Fibroblast of lung (primary cell): ENCODE measurements at regions not wholly inside any gene's neighbourhood (a gene's known extent, or its start where the extent isn't known, plus 50 kb on each side); places are given as distances from the start of the nearest gene placed in this dataset.

ENCODE experiments used
- DNase-seq, 2 donors: peaks; one replicate each; pipeline versions ENCODE4 v3.0.0 to v3.0.0-alpha.2; 2010; ENCODE audit warnings: low read depth in 2 of 2
- H2AFZ ChIP-seq: 2 replicates; pipeline ENCODE4 v1.5.1; 2012; ENCODE audit warnings: low read length, control low read depth, inconsistent platforms
- H3K27ac ChIP-seq: 2 replicates; pipeline ENCODE4 v1.5.1; 2011; ENCODE audit warnings: low read length, control low read depth; ENCODE audit not compliant: insufficient read depth
- H3K27me3 ChIP-seq: 2 replicates; pipeline ENCODE4 v1.5.1; 2011; ENCODE audit warnings: mild to moderate bottlenecking, low read length; ENCODE audit not compliant: control insufficient read depth, insufficient read depth
- H3K36me3 ChIP-seq: 2 replicates; pipeline ENCODE4 v1.5.1; 2011; ENCODE audit warnings: low read length; ENCODE audit not compliant: control insufficient read depth, insufficient read depth
- H3K4me1 ChIP-seq: 2 replicates; pipeline ENCODE4 v1.5.1; 2011; ENCODE audit warnings: low read length; ENCODE audit not compliant: control insufficient read depth, insufficient read depth; ENCODE audit errors: extremely low read depth
- H3K4me2 ChIP-seq: 2 replicates; pipeline ENCODE4 v1.5.1; 2011; ENCODE audit warnings: low read length, control low read depth; ENCODE audit not compliant: insufficient read depth; ENCODE audit errors: extremely low read depth
- H3K4me3 ChIP-seq, 4 experiments: fragments of 200-600 bp in 1 of 4; sonication (generic) in 1 of 4; replicated peaks in 1 of 4; 2 replicates each; pipeline ENCODE4 v1.5.1; 2011 to 2016; ENCODE audit warnings: low read length in 4 of 4, low read depth in 3 of 4, mild to moderate bottlenecking in 3 of 4, control low read depth in 2 of 4, inconsistent platforms in 1 of 4, mixed read lengths in 1 of 4; ENCODE audit not compliant: insufficient read depth in 1 of 4; ENCODE audit errors: control extremely low read depth in 1 of 4
- H3K79me2 ChIP-seq: 2 replicates; pipeline ENCODE4 v1.5.1; 2012; ENCODE audit warnings: mild to moderate bottlenecking, low read length, inconsistent platforms; ENCODE audit not compliant: control insufficient read depth, insufficient read depth
- H3K9ac ChIP-seq: 2 replicates; pipeline ENCODE4 v1.5.1; 2011; ENCODE audit warnings: mild to moderate bottlenecking, low read length, control low read depth; ENCODE audit not compliant: insufficient read depth
- H3K9me3 ChIP-seq: 2 replicates; pipeline ENCODE4 v1.5.1; 2012; ENCODE audit warnings: low read depth, low read length; ENCODE audit not compliant: control insufficient read depth, insufficient read depth
- H4K20me1 ChIP-seq: 2 replicates; pipeline ENCODE4 v1.5.1; 2011; ENCODE audit warnings: low read length; ENCODE audit not compliant: control insufficient read depth, insufficient read depth; ENCODE audit errors: extremely low read depth
- EZH2 ChIP-seq: IDR thresholded peaks from 2 replicates; pipeline ENCODE4 v1.5.1; 2012; ENCODE audit warnings: low read length, control low read depth, mild to moderate bottlenecking; ENCODE audit errors: missing control alignments
- TF ChIP-seq, protein P1 (sequence below), 2 donors: IDR thresholded peaks in 1 of 2; conservative IDR thresholded peaks in 1 of 2; 1 replicate in 1 of 2; 2 replicates in 1 of 2; pipeline ENCODE4 v1.5.1; 2011 to 2012; ENCODE audit warnings: low read length in 2 of 2, control low read depth in 1 of 2, inconsistent platforms in 1 of 2, low read depth in 1 of 2, mild to moderate bottlenecking in 1 of 2

DNA sequence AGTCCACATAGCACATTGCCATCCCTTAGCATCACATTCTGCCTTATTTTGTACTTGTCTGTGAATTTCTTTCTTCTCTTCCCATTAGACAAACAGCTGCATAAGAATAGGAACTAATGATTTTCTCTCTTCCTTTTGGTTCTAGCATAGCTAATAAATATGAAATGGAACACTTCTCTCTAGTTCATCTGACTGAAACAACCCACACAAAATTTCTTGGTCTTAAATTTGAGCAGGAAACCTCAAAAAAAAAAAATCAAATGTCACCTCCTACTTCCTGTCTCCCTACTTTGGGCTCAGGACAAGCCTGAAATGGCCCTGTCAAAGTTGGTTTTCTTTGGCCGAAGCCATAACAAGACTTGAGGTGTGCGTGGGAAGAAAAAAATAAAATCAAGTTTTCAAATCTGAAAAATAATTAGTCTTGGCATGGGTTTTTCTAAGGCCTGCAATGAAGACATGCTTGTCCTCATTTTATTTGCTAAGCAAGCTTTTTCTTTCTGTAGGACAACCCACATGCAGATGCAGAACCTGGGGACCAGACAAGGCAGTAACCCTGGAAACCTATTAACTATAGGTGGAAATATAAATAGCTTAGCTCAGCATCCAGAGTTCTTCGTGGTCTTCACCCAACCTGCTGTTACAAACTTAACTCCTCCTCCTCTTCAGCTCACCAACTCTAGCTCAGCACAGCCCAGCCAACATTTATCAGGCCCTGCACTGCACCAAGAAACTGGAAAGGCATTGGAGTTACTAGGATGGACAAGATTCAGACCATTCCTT is 523.5 kb upstream of the KLF4 start:
- H2AFZ ChIP-seq: no peak overlapping the region
- DNase-seq: no peak

DNA sequence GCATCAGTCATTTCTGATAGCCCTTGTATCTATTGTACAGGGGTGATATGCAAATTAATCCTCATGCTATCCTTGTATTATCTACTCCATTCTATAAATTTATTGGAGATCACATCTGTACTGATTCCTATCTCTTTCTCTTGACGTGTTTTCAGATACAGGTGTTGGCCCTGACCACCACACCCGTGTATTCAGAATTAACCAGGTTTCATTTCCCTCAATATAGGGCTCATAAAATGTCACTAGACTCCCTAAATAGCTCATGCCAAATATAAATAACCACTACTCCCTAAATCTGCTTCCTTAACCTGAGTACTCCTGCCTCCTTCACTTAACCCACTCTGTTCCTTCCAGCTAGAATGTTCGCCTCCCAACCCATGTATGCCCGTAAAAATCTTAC is 522.8 kb upstream of the KLF4 start:
- TF ChIP-seq EZH2: no peak
- TF ChIP-seq, protein P1, sequence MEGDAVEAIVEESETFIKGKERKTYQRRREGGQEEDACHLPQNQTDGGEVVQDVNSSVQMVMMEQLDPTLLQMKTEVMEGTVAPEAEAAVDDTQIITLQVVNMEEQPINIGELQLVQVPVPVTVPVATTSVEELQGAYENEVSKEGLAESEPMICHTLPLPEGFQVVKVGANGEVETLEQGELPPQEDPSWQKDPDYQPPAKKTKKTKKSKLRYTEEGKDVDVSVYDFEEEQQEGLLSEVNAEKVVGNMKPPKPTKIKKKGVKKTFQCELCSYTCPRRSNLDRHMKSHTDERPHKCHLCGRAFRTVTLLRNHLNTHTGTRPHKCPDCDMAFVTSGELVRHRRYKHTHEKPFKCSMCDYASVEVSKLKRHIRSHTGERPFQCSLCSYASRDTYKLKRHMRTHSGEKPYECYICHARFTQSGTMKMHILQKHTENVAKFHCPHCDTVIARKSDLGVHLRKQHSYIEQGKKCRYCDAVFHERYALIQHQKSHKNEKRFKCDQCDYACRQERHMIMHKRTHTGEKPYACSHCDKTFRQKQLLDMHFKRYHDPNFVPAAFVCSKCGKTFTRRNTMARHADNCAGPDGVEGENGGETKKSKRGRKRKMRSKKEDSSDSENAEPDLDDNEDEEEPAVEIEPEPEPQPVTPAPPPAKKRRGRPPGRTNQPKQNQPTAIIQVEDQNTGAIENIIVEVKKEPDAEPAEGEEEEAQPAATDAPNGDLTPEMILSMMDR (conservative IDR thresholded peaks at IDR 0.05 in 1 of 2, IDR thresholded peaks at IDR 0.05 in 1 of 2; ENCODE audit: low read depth in 1 of 2, low read length in 2 of 2): no peak
- H3K27me3 ChIP-seq: no peaks in the 10 kb centered on the region
- no peaks in the 10 kb centered on the region for H4K20me1 ChIP-seq
- no peaks in the 10 kb centered on the region for H3K4me1 ChIP-seq
- H3K4me2 ChIP-seq: no peak overlapping the region
- no peak overlapping the region for H2AFZ ChIP-seq
- no peaks in the 10 kb centered on the region for H3K9me3 ChIP-seq
- no peak for DNase-seq
- H3K27ac ChIP-seq: no peak overlapping the region
- no peaks in the 10 kb centered on the region for H3K36me3 ChIP-seq
- H3K9ac ChIP-seq: no peak overlapping the region
- H3K79me2 ChIP-seq: no peaks in the 10 kb centered on the region
- H3K4me3 ChIP-seq: no peak overlapping the region

More for the DNA sequence above, 523.5 kb upstream of the KLF4 start:
- Histone ChIP-seq H4K20me1 (no peaks in the 10 kb centered on the region), H3K36me3 (no peaks in the 10 kb centered on the region), H3K4me1 (no peaks in the 10 kb centered on the region), H3K9ac (no peak overlapping the region), H3K79me2 (no peaks in the 10 kb centered on the region), H3K27me3 (no peaks in the 10 kb centered on the region), H3K27ac (no peak overlapping the region), H3K4me2 (no peak overlapping the region), H3K9me3 (no peaks in the 10 kb centered on the region), H3K4me3 (no peak overlapping the region)
- TF ChIP-seq, protein P1 (conservative IDR thresholded peaks at IDR 0.05 in 1 of 2, IDR thresholded peaks at IDR 0.05 in 1 of 2; ENCODE audit: low read depth in 1 of 2, low read length in 2 of 2): no peak
- TF ChIP-seq EZH2: no peak

DNA sequence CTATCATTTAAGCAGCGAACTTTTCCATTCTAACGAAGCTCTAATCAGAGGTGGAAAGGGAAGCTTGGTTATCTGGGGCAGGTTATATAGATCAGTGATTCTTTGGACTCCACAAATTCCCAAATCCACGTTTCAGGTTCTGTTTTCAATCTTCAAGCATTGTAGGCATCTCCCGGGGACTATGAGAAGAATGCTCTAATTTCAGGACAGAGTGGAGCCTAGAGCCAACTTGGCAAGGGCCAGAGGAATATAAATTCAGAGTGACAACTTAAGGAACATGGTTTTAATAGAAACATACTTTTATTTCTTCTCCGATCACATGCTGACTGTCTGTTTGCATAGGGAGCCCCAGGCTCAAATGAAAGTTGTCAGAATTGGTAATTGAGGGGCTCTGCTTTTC is 514.0 kb upstream of the KLF4 start:
- H3K27me3 ChIP-seq: no peaks in the 10 kb centered on the region
- no peak overlapping the region for H3K9ac ChIP-seq
- peaks cover 2% of the 10 kb centered on the region for H3K4me1 ChIP-seq
- no peak for TF ChIP-seq EZH2
- TF ChIP-seq, protein P1 (conservative IDR thresholded peaks at IDR 0.05 in 1 of 2, IDR thresholded peaks at IDR 0.05 in 1 of 2; ENCODE audit: low read depth in 1 of 2, low read length in 2 of 2): no peak
- no peaks in the 10 kb centered on the region for H4K20me1 ChIP-seq
- H3K27ac ChIP-seq: no peak overlapping the region
- H3K4me2 ChIP-seq: no peak overlapping the region
- no peak overlapping the region for H2AFZ ChIP-seq
- no peaks in the 10 kb centered on the region for H3K36me3 ChIP-seq
- H3K79me2 ChIP-seq: no peaks in the 10 kb centered on the region
- no peaks in the 10 kb centered on the region for H3K9me3 ChIP-seq
- no peak for DNase-seq
- H3K4me3 ChIP-seq: no peak overlapping the region
